ENCODE measurements at regions not wholly inside any gene's neighbourhood (a gene's known extent, or its start where the extent isn't known, plus 50 kb on each side); places are given as distances from the start of the nearest gene placed in this dataset.
"Not testable (repeated sequence)": the region's sequence is repeated elsewhere in the genome, so short reads cannot be mapped to it uniquely, and the experiment has no call there.

GRCh38 chr20:25853718-25854388 is 157.2 kb upstream of the ZNF337 start:
- peak in 3 of 4 donors; percentile 61 to 81 (median 69) for DNase-seq (ENCODE audit: low read depth in 4 of 4, low spot score in 2 of 4)

DNA sequence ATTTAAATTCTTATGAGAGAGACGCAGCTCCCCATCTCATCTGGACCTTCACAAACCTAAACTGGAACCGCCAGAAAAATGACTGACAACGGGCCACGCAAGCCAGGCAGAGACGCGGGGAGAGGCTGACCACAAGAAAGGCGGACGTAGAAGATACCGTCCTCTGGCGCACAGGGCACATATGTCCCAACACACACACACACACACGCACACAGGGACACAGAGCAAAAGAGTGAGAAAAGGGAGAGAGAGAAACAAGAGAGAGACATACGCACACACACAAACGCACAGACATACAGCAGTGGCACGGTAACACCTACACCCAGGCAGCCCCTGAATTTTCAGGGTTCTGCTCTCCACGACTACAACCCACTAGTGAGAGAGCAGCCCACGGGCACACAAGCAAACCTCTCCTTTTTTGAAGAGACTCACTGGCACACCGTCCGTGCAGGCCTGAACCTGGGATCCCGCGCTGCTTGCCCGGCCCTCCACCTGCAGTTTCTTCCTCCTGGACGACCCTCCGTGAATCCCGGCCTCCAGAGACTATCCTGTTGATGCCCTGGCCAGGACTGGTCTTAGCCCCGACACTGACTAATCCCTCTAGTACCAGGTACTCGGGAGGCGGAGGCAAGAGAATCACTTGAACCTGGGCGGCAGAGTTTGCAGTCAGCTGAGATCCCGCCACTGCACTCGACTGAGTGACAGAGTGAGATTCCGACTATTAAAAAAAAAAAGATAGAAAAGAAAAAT is 156.5 kb upstream of the ZNF337 start:
- not testable (repeated sequence) for DNase-seq (ENCODE audit: low read depth in 4 of 4, low spot score in 2 of 4)

GRCh38 chr20:25850133-25850532 is 153.5 kb upstream of the ZNF337 start:
- not testable (repeated sequence) for DNase-seq (ENCODE audit: low read depth in 4 of 4, low spot score in 2 of 4)

GRCh38 chr20:25848222-25848621 is 151.6 kb upstream of the ZNF337 start:
- DNase-seq (ENCODE audit: low read depth in 4 of 4, low spot score in 2 of 4): no peak

GRCh38 chr20:25844640-25845039 is 148.0 kb upstream of the ZNF337 start:
- DNase-seq (ENCODE audit: low read depth in 4 of 4, low spot score in 2 of 4): not testable (repeated sequence)

GRCh38 chr20:25813511-25813910 is 116.9 kb upstream of the ZNF337 start:
- DNase-seq (ENCODE audit: low read depth in 4 of 4, low spot score in 2 of 4): not testable (repeated sequence)

- DNase-seq (ENCODE audit: low read depth in 4 of 4, low spot score in 2 of 4): not testable (repeated sequence)
These were observed 101.7 kb upstream of the ZNF337 start for GRCh38 chr20:25798174-25798993.

DNA sequence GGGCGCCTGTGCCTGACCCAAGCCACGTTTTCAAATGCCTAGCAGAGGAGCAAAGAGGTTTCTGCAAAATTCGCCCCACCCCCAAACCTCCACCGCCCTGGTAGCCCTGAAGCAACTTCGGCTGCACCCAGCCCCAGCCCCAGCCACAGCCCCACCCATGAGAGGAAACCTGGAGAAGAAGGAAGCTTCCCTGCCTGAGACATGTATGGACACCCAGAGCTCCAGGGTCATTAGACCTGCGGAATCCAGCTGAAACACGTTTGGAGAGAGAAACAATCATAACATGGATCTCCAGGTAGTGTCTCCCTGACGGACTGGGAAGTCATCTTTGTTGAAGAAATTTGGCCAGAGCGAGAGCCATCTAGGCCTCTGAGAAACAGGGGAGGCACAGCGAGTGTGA is 100.4 kb upstream of the ZNF337 start:
- not testable (repeated sequence) for DNase-seq (ENCODE audit: low read depth in 4 of 4, low spot score in 2 of 4)

DNA sequence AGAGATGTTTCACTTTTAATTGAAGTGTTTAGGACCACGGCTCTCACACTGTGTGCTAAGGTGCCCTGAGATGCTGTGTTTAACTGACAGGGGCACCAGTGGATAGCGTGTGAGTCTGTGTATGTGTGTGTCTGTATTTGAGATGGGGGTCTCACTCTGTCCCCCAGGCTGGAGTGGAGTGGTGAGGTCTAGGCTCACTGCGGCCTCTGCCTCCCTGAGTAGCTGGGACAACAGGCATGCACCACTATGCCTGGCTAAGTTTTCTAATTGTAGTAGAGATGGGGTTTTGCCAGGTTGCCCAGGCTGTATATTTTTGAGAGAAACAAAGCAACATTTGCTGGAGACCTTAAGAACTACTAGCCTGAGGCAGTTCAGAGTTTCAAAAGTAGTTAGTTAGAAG is 80.6 kb upstream of the ZNF337 start:
- DNase-seq (ENCODE audit: low read depth in 4 of 4, low spot score in 2 of 4): not testable (repeated sequence)

DNA sequence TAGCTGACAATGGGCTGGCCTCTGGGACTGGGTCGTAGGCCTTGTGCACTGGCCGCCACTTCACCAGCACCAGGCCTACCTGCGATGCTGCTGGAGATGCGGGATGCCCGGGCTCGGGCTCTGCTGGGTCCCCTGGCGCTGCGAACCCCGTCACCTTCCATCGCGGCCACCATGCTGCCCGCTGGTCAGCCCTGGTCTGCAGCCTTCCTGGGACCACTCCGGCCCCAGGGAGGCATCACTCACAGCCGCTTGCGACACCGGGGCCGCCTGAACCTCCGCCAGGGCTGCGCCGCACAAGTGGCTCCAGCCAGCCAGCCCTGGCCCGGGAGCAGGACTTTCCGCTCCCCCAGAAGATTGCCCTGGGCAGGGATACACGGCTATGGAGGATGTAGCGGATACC is 78.1 kb upstream of the ZNF337 start:
- not testable (repeated sequence) for DNase-seq (ENCODE audit: low read depth in 4 of 4, low spot score in 2 of 4)

DNA sequence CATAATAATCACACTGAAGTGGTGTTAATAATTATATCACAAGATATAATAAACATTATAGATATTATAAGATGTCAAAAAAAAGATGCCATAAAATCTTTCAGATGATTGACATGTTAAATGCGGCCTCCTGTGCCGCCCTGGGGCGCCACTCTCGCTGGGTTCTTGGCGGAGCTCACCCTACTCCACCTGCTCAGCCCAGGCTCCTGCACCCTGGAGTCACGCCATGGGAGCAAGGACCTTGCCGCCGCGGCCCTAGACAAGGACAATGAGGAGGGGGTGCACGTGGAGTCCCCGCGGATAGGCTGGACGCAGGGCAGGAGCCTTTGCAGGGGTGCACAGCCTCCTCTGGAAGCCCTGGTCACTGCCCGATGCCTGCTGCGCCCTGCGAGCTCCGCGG is 77.5 kb upstream of the ZNF337 start:
- not testable (repeated sequence) for DNase-seq (ENCODE audit: low read depth in 4 of 4, low spot score in 2 of 4)

DNA sequence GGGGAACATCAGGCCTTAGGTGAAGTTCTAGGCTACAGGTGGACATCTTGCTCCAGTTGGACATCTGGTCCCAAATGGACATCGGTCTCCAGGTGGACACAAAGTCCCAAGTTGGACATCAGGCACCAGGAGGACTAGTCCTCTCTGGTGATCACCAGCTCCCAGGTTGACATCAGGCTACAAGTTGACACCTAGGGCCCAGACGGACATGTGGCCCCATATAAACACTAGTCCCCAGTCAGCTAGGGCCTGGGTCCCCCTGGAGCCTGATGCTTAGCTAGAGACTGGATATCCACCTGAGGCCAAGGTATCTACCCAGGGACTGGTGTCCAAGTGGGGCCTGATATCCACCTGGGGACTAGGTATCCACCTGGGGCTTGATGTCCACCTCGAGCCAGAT is 75.8 kb upstream of the ZNF337 start:
- not testable (repeated sequence) for DNase-seq (ENCODE audit: low read depth in 4 of 4, low spot score in 2 of 4)

GRCh38 chr20:25771818-25772217 is 75.2 kb upstream of the ZNF337 start:
- not testable (repeated sequence) for DNase-seq (ENCODE audit: low read depth in 4 of 4, low spot score in 2 of 4)

GRCh38 chr20:25761596-25761995 is 64.9 kb upstream of the ZNF337 start:
- no peak for DNase-seq (ENCODE audit: low read depth in 4 of 4, low spot score in 2 of 4)

GRCh38 chr20:25761046-25761445 is 64.4 kb upstream of the ZNF337 start:
- DNase-seq (ENCODE audit: low read depth in 4 of 4, low spot score in 2 of 4): not testable (repeated sequence)

DNA sequence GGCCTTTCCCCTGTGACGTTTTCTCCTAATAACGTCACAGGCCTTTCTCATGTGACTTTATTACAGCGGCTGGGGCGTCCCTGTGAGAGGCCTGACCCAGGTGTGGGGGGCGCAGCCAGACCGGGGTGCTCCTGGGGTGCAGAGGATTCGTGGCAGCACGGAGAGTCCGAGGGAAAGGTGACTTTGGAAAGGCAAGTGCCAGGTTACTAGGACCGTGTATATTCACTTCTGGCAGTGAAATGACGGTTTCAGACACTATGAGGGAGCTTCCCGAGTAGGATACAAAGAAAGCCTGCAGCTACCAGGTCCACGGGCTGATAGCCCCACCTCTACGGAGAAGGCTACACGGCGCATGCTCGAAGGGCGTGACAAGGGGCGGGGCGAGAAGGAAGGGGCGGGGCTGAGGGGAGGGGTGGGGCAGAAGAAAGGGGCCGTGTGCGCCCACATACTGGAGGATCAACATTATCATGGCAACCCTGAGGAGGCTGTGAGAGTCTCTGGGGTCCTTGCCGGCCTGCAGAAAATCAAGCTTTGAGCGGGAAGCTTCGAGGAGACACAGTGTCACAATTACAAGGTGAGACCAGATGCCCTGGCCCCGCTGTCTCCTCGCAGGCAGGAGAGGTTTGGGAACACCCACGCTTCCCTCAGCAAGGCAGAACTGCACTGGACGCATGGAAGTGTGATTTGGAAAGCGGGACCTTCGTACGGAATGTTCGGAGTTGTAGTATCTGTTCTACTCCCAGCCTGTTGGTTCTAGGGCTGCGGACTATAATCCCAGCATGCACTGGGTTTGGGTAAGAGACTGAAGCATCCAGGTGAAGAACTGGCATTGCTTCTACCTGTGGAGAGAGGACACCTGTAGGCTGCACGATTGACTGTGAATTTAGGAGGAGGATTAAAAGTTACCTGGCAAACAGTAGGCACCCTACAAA is 54.4 kb upstream of the ZNF337 start:
- DNase-seq (ENCODE audit: low read depth in 4 of 4, low spot score in 2 of 4): peak in 3 of 4 donors; percentile 32 to 42 (median 40)

DNA sequence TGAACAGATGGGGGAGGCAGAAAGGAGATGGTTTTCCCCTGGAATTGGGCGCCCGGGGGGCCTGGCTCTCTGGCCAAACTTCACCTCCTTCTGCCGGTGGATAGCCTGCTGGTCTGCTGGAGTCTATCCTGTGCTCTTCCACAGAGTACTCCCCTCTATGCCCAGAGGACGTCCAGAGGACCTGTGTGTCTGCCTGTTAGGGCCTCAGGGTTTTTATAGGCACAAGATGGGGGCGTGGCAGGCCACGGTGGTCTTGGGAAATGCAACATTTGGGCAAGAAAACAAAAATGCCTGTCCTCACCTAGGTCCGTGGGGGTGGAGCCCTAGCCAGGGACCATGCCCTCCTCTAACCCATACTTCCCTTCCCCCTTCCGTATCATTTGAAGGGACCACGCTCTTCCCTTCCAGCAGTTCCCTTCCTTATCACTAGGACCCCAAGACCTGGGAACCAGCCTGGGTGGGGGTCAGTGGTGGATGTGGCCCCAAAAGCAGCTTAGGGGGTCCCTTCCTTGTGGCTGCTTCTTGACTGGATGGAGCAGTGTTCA is 53.6 kb upstream of the ZNF337 start:
- DNase-seq (ENCODE audit: low read depth in 4 of 4, low spot score in 2 of 4): no peak

- DNase-seq (ENCODE audit: low read depth in 4 of 4, low spot score in 2 of 4): no peak
These were observed 53.0 kb upstream of the ZNF337 start for GRCh38 chr20:25749649-25750048.

Measured in left renal cortex interstitium (tissue), 4 donors.